Hepatocyte (in vitro differentiated cells): ENCODE measurements at regions not wholly inside any gene's neighbourhood (a gene's known extent, or its start where the extent isn't known, plus 50 kb on each side); places are given as distances from the start of the nearest gene placed in this dataset.

ENCODE experiments used
- EZH2 ChIP-seq: fragments of 200-600 bp; sonication (generic); IDR thresholded peaks from 2 replicates; pipeline ENCODE4 v1.6.1; 2016; ENCODE audit warnings: antibody characterized with exemption, mild to moderate bottlenecking, borderline replicate concordance
- TF ChIP-seq, protein P1 (sequence below): fragments of 200-600 bp; sonication (generic); IDR thresholded peaks from 2 replicates; pipeline ENCODE4 v1.5.1; 2016; ENCODE audit warnings: antibody characterized with exemption, mild to moderate bottlenecking; ENCODE audit not compliant: poor library complexity

DNA sequence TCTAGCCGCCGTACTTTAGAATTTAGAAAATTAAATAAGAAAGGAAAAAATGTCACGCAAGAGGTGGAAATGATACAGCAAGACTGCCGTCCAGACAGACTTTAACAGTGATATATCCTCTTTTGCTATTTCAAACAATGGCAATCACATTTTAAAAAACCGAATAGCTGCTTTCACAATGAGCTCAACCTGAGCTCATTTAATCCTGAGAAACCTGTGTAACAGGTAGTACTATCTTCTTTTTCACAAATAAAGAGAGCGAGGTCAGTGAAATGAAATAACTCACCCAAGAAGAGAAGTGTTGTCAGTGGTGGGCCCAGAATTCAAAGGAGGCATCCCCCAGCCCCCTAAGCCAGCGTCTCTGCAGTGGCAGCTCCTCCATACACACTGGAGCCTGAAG, 60.7 kb upstream of the DAPL1 start:
- TF ChIP-seq EZH2 = no peak
- TF ChIP-seq, protein P1, sequence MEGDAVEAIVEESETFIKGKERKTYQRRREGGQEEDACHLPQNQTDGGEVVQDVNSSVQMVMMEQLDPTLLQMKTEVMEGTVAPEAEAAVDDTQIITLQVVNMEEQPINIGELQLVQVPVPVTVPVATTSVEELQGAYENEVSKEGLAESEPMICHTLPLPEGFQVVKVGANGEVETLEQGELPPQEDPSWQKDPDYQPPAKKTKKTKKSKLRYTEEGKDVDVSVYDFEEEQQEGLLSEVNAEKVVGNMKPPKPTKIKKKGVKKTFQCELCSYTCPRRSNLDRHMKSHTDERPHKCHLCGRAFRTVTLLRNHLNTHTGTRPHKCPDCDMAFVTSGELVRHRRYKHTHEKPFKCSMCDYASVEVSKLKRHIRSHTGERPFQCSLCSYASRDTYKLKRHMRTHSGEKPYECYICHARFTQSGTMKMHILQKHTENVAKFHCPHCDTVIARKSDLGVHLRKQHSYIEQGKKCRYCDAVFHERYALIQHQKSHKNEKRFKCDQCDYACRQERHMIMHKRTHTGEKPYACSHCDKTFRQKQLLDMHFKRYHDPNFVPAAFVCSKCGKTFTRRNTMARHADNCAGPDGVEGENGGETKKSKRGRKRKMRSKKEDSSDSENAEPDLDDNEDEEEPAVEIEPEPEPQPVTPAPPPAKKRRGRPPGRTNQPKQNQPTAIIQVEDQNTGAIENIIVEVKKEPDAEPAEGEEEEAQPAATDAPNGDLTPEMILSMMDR = no peak
